Fibroblast of mammary gland (primary cell): ENCODE measurements at regions not wholly inside any gene's neighbourhood (a gene's known extent, or its start where the extent isn't known, plus 50 kb on each side); places are given as distances from the start of the nearest gene placed in this dataset.

Experiments used
- DNase-seq: peaks from one replicate; pipeline ENCODE4 v3.0.0-alpha.2; 2010; ENCODE audit warnings: low read depth
- H3K4me3 ChIP-seq: 2 replicates; pipeline ENCODE4 v1.5.1; 2011; ENCODE audit warnings: low read depth, mild to moderate bottlenecking, low read length, moderate library complexity; ENCODE audit not compliant: control insufficient read depth
- TF ChIP-seq, protein P1 (sequence below): conservative IDR thresholded peaks from 2 replicates; pipeline ENCODE4 v1.5.1; 2011; ENCODE audit warnings: low read depth, low read length, inconsistent platforms; ENCODE audit not compliant: control insufficient read depth, insufficient read depth

DNA sequence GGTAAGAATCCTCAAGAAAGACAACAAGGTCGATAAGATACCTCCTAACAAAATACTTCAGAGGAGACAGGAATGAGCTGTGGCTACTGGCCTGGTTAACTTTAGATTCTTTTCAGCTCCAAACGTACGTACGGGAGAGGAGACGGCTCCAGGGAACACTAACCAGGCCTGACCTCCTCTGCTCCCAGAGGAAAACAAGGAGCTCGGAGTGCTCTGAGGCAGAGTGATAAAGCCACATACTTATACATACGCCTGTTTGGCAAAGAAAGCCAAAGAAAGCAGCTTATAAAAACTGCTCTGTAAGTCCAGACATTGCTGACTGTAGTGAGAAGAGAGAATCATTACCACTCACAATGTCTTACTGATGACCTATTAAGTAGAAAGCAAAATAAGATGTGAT, 263.9 kb downstream of the MZT1 start:
- no peak overlapping the region for H3K4me3 ChIP-seq
- peak; percentile 5 for DNase-seq
- TF ChIP-seq, protein P1, sequence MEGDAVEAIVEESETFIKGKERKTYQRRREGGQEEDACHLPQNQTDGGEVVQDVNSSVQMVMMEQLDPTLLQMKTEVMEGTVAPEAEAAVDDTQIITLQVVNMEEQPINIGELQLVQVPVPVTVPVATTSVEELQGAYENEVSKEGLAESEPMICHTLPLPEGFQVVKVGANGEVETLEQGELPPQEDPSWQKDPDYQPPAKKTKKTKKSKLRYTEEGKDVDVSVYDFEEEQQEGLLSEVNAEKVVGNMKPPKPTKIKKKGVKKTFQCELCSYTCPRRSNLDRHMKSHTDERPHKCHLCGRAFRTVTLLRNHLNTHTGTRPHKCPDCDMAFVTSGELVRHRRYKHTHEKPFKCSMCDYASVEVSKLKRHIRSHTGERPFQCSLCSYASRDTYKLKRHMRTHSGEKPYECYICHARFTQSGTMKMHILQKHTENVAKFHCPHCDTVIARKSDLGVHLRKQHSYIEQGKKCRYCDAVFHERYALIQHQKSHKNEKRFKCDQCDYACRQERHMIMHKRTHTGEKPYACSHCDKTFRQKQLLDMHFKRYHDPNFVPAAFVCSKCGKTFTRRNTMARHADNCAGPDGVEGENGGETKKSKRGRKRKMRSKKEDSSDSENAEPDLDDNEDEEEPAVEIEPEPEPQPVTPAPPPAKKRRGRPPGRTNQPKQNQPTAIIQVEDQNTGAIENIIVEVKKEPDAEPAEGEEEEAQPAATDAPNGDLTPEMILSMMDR: no peak

DNA sequence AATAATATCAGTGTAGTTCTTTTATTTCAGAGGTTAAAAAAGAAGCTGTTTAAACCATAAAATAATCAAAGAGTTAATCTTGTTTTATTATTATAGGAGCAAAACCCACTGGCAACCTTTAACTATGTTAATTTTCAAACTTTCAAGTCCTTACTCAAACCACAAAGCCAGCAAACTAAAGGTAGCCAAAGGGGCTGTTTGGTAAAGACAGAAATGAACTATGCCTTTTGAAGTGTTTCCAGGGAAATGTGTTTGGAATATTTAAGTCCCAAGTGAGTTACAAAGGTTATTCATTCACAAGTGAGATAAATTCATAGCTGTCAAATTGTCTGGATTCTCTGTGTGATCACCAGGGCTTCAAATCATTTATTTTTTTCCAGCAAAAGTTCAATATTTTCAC, 264.7 kb downstream of the MZT1 start:
- TF ChIP-seq, protein P1: no peak
- no peak for DNase-seq
- no peak overlapping the region for H3K4me3 ChIP-seq

DNA sequence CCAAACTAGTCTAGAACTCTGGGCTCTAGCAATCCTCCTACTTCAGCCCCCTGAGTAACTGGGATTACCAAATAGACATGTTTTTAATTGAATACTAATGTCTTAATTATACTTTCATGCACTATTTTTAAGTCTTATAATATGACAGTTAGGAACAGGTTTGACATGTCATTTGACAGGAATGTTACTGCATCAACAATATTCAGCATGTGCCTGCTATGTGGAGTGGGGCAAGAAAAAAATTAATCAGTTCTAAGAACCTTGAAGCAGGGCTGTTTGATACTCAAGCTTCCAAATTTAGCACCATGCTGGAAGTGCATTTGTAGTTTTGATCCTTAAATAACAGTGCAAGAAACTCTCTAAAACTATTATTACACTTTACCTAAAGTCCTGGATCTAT, 265.3 kb downstream of the MZT1 start:
- no peak overlapping the region for H3K4me3 ChIP-seq
- TF ChIP-seq, protein P1: no peak
- no peak for DNase-seq

DNA sequence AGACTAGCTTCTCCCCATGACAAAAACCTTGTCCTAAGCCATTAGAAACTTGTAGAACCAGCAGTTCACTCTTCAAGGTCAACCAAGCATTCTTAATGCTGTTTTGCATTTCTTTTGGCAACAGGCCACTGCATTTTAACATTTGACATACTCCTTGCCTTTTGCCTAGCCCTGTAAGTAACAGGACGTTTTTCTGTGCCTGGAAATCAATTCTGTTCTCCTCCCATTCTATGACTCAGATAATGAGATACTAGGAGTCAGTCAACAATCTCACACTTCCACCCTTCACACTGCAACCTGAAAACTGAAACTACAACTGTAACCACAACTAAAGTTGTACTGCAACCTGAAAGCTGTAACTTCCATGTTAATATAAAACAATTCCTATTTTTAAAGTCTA, 268.7 kb downstream of the MZT1 start:
- TF ChIP-seq, protein P1: no peak
- DNase-seq: peak; percentile 2
- no peak overlapping the region for H3K4me3 ChIP-seq

DNA sequence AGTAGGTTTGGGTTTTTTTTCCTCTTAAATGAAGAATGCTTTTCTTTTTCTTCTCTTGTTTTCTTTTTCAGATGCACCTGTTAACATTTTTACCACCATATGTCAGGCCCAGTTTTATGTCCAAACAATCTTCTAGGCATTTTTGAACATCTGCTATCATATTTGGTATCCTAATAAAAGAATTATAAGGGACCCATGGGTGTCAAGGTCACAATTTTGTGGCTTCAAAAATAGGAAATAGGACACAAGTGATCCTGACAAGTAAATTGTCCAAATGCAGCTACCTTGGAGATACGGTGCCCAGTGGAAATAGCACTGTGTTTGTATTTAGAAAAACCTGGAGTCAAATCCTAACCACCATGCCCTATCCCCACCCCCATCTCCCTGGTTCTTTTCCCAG, 270.3 kb downstream of the MZT1 start:
- TF ChIP-seq, protein P1: no peak
- DNase-seq: no peak
- no peak overlapping the region for H3K4me3 ChIP-seq

DNA sequence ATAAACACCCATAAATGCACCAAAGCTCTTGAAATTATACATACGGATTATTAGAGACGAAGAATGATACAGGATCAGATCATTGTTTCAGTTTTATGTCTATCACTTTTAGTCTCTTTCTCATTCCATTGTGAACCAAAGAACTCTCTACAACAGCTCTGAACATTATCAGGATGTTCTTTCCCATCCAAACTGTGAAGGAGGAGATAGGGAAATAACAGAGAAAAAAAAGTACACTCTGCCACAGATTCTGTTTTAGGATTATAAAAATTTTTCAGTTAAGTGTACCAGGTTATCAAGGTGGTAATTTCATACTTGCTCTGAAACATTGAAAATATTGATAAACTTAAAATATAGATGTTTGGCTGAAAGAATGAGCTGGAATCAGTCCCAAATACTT, 270.9 kb downstream of the MZT1 start:
- no peak overlapping the region for H3K4me3 ChIP-seq
- no peak for DNase-seq
- TF ChIP-seq, protein P1: no peak

DNA sequence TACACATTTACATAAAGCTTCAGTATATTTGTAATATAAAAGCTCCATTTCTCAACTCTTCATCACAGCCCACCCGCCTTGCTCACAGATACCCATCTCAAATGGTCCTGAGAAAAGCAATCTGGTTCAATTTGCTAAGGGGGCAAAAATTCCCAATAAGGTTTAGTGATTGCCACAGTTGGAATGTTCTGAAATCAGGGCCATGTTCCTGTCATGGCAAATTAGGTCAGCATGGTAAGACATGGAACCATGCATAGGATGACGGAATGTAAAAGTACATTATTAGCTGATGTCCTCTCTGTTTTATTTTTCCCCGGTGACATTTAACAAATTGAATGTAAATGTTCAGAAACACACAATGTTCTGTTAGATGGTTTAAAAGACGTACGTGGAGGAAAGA, 274.3 kb downstream of the MZT1 start:
- TF ChIP-seq, protein P1: no peak
- no peak overlapping the region for H3K4me3 ChIP-seq
- DNase-seq: no peak
